HG02938 (cell line): ENCODE measurements at regions not wholly inside any gene's neighbourhood (a gene's known extent, or its start where the extent isn't known, plus 50 kb on each side); places are given as distances from the start of the nearest gene placed in this dataset.
"Not testable (repeated sequence)": the region's sequence is repeated elsewhere in the genome, so short reads cannot be mapped to it uniquely, and the experiment has no call there.

Experiments
- ATAC-seq: cut with Tn5 transposase; IDR thresholded peaks from one replicate; pipeline ENCODE4 v1.9.1; 2021; ENCODE audit warnings: mild to moderate bottlenecking, moderate library complexity; ENCODE audit not compliant: unreplicated experiment

DNA sequence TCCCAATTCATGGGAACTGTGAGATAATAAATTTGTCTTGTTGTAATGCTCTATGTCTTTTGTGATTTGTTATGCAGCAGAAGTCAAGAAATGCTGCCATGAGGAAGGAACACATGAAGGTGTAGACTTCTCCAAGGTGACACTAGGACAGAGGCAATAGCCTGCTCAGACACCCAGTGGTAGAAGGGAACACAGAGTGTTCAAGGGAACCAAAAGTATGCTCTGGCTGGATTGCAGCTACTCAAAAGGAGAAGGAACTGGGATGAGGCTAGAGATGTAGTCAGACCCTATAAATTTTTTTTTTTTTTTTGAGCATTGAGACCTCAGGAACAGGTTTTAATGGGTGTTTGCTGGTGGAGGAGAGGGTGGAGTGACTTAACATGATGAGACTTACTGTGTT lies 232.5 kb downstream of the PARP8 start:
- ATAC-seq: no peak

DNA sequence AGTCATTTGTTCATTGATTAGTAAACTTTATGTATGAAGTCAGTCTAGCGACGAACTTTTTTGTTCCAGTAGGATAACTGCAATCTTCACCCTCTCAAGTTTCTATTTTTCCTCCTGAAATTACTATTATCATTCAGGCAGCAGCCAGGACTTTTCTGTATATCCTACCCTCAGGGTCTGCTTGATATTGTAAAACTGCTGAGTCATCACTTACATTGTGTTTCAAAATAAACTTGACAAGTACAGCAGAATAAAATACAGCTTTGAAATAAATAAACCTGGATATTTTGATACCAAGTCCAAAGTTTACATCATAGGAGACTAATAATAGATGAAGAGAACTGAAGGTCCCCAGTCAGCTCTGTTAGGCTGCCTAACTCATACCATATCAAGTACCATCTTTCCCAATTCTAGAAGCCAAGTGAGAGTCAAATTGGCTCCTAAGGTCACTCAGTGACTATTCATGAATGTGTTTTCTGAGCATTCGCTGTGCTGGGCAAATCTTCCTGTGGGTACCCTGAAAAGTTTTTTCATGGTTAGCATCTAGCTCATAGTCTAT lies 234.6 kb downstream of the PARP8 start:
- ATAC-seq: no peak

DNA sequence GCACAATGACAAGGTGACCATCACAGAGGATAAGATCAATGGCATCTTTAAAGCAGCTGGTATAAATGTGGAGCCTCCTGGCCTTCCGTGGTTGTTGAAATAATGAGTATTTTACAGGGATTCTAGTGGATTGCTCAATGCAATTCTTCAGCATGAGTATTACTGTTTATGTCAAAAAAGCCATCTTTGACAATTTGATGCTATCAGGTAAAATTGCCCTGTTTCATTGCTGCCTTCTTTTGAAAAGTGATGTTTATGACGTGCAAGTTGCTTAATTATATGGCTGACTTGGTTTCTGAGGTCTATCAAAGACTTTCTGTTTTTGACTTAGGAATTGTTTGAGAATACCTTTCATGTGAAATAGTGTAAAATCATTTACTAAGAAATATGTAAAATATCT lies 237.2 kb downstream of the PARP8 start:
- ATAC-seq: no peak

DNA sequence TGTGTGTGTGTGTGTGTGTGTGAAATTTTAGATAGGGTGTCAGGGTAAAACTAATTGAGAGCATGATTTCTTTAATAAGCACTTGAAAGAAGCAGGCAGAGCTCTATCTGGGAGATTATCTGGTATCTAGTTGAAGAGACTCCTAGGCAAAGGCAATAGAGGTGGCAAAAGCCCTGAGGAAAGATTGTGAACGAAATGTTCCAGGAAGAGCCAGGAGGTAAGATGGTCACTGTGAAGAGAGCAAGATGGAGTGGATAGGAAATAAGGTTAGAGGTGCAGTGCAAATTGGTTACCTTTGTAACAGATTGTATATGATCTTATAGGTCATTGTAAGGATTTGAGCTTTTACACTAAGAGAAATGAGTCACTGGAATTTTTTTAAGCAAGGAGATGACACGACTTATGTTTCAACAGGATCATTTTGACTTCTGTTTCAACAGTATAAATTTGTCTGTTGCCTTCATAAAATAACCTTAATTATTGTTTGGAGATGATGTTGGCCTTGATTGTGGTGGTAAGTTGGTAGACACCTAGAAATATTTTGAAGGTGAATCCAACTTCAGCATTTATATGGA lies 239.6 kb downstream of the PARP8 start:
- ATAC-seq: no peak

DNA sequence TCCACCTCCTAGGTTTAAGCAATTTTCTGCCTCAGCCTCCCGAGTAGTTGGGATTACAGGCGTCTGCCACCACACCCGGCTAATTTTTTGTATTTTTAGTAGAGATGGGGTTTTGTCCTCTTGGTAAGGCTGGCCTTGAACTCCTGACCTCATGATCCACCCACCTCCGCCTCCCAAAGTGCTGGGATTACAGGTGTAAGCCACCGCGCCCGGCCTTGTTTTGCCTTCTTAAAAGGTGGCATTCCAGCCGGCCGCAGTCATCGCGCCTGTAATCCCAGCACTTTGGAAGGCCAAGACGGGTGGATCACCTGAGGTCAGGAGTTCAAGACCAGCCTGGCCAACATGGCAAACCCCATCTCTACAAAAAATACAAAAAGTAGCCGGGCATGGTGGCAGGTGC lies 253.7 kb downstream of the PARP8 start:
- ATAC-seq: not testable (repeated sequence)

DNA sequence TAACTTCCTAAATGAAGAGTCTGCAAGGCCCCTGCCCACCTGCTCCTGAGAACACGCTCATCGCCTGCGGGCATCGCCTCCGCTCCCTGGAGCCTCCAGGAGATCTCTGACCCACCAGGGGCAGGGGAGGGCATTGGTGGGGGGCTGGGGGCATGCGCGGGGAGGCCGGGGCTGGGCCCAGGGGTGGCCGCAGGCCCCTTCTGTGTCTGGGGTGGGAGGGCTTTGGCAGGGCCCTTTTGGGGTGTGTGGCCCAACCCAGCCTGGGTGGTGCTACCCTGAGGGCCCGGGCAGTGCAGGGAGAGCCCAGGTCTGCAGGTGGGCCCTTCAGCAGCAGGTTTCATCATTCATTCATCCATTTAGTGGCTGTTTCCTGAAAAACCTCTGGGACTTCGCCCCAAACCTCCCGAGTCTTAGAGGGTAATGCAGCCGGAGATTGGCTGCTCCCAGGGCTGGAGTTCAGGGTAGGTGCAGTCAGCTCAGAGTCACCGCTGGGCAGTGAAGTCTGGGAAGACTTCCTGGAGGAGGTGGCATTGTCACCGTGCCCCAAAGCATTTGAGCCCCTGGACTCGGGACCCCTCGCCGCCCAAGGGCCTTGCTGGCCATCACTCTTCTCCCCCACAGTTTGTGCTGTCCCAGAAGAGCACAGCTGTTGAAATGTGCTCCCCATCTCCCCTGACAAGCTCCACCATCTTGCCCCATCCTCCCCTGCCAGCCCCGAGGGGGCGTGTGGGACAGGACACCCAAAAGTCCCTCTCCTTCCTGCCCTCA lies 255.1 kb downstream of the PARP8 start:
- ATAC-seq: no peak

DNA sequence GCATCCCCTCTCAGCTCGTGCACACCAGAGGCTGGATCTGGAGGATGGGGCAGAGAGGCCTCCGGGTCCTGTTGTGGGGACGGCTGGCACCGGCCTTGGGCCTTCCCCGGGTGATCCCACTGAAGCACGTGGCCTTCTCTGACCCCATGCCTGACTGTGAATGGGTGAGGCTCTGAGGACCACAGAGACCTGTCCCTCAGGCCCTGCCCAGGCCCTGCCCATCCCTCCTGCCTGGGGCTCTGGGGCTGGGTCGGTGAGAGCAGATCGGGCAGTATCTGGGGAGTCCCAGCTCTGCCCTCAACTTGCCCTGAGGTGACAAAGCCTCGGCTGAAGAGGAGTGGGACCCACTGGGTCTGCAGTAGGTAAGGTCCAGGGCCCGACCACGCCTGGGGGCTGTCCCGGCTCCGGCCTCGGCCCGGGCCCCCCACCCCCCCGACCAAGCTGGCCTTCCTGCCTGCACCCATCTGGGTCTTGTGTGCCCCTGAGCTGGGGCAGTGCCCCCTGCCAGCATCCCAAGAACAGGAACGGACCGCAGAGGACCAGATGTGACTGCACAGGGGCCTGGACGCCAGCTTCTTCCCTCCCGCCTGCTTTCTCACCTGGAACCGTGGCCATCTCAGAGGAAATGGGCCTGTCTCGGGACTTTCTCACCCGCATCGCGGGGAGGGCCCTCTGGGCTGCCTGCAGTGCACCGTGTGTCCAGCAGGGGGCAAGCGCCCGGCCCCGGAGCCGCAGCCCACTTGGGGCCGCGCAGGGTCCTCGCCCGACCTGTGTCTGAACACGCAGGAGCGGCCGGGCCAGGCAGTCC lies 255.9 kb downstream of the PARP8 start:
- ATAC-seq: peak; percentile 84

DNA sequence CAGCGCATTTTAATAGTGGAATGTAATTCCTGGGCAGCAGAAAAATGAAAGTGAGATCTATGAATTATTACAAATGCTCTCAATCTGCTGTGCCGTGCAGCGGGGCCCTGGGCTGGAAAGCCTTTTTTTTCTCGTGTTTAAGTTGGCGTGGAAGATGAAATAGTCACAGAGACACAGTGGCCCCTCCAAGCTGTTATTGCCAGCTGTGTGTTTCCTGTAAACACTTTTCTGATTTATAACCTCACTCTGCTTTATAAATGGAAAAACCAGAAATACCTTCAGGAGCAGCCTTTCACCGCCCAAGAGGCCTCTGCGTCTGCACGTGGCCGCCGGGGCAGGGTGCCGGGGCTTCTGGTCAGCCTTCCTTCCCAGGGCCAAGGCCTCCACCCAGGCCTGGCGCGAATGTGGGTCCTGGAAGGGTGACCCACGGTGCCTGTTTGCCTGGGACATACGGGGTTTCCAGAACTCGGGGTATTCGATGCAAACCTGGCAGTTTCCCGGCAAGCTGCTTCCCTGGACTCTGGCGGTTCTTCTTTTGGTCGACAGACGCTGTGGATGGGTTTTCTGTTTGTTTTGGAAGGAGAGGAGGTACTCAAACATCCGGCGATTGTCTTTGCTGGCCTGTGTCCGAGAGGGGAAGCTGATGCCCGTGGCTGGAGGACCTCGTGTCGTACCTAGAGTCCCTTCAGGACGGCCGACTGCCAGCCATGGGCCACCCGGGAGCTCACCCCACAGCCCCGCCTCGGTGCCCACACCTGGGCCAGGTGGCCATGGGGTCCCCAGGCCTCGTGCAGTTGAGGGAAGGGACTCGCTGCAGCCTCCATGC lies 256.7 kb downstream of the PARP8 start:
- ATAC-seq: no peak

DNA sequence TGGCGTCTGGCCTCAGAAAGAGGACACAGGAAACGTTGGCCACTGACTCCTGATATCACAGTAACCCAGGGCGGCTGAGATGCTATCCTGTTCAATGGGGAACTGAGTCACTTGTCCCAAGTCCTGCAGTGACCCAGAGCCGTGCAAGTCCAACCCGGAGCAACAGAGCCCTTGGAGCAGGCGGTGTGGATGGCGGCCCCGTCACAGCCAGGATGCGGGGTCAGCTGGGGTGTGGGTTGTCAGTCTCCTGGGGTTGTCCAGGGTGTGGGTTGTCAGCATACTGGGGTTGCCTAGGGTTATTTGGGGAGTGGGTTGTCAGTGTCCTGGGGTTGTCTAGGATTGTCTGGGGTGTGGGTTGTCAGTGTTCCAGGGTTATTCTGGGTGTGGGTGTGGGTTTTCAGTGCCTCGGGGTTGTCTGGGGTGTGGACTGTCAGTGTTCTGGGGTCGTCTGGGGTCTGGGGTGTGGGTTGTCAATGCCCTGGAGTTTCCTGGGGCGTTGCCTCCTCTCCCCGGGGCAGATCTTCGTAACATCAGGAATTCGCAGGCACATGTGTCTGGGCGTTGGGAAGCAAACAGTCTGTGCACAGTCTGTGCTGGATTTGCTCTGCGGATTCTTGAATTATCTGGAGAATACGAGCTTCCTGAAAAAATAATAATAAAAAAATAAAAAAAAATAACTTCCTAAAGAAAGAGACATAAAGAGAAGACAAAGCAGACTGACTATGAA lies 257.5 kb downstream of the PARP8 start:
- ATAC-seq: no peak

DNA sequence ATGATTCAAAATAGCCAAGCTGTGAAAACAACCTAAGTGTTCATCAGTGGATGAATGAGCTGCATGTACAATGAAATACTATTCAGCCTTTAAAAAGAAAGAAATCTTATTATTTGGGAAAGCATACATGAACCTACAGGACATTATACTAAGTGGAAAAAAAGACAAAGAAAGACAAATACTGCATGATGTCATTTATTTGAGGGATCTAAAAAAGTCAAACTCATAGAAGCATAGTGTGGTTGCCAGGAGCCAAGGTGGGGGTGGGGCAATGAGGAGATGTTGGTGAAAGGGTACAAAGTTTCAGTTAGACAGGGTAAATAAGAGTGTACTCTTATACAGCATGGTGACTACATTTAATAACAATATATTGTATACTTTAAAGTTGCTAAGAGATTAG lies 261.5 kb downstream of the PARP8 start:
- no peak for ATAC-seq

DNA sequence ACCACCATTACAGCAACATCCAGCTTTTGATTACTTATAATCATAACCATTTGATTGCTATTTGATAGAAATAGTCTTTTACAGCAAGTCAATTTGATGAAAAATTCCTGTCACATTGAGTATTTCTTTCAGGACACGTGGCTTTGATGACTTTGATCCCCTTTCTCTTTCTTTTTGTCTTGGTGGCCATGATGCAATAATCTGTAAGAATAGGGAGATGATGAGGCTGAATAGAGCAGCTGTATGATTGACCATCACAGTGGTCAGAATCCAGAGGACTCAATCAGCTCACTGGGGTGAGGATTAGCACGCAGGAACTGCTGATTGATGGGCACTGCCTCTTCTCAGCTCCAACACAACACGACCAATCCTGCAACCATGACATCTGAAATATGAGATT lies 262.7 kb downstream of the PARP8 start:
- no peak for ATAC-seq

DNA sequence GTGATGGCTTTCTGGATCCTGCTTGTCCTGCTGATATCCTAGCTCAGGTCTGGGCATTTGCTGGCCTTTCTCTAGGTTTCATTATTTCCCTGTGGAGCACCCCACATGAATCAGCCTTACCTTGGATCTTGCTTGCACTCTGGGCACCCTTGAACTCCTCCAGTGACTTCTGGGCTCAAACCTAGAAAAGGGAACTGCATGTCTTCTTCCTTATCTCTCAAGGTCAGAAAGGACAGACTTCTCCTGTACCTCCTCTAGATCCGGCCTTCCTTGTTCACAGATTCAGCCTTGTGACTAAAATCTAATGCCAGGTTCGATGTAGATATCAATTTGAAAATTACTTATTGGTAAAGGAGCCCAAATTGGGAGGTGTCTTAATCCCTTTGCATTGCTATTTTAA lies 267.9 kb downstream of the PARP8 start:
- ATAC-seq: no peak

DNA sequence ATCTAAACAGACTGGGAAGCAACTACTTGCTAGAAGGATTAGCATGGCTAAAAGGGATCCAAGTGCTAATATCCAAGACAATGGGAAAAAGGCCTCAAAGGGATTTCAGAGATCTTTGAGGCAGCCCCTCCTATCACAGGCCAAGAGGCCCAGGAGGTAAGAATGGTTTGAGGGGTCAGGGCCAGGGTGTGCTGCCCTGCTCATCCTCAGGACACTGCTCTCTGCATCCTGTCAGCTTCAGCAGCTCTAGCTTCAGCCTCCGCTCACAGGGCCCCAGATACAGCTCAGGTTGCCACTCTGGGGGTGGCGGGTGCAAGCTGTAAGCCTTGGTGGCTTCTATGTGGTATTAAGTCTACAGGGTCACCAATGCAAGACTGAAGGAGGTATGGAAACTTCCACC lies 278.7 kb downstream of the PARP8 start:
- ATAC-seq: no peak

DNA sequence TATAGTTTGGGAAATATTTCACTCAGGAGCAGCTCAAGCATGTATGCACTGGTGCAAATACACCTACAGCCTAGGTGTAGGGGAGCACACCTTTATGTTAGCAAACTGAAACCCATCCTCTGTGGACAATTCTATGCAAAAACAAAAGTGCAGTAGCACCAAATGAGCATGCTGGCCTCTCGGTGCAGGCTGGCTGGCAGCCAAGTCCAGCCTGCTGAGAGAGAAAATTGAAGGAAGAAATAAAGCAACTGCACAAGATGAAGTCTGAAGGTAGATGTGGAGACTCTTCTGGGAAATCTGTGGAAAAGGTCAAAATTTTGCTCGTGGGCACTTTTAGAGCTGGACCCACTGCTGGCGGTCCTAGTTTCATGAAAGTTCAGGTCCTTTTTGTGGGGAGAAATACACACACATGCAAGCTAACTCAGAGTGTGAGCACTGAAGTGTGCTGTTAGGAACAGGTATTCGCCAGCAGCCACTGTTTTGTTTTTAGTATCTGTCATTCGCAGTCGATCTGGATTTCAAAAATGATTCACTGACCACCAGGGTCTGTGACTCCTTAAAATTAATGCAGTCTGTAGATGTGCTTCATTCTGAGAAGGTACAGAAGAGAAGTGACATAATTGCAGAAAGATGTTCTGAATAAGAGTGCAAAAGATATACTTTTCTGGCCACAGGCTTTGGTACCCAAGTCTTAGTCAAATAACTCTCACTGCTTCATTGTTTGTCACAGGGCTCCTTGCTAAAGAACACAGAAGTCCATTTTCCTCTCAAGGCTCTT lies 281.7 kb downstream of the PARP8 start:
- ATAC-seq: no peak

DNA sequence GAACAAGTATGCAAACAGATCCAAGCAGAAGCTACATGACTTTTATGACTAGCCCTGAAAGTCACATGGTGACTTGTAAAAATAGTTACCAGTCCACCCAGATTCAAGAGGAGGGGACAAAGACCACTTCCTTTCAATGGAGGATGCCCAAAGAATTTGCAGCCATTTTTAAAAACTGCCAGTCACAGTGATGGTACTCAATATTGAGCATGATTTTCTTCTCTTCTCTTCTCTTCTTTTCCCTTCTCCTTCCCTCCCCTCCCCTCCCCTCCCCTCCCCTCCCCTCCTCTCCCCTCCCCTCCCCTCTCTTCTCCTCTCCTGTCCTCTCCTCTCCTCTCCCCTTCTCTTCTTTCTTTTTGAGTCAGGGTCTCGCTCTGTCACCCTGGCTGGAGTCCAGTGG lies 286.9 kb downstream of the PARP8 start:
- ATAC-seq: no peak

DNA sequence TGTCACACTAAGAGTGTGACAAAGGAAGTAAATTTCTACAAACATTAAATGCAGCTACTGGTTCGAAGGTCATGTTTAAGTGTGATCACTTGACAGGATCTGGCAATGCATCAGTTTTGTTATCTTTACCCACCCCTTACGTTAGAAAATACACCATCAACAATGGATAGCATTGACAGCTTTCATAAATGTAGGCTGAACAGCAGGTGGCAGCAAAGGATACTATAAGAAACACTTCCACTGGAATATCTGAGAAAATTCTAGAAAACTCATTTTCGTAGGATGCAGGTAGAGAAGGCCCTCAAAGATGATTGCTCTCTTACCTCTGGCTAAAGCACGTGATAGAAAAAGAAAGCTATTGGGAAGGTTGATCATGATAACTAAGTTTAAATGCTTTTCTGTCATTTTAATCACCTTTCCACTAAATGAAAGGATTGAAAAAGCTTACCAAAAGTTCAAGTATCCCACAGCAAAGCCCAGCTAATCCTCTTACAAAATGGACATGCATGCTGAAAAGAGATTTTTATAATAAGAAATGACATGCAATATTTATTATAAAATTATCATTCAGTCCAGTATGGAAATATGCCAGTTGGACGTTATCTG lies 292.5 kb downstream of the PARP8 start:
- no peak for ATAC-seq

DNA sequence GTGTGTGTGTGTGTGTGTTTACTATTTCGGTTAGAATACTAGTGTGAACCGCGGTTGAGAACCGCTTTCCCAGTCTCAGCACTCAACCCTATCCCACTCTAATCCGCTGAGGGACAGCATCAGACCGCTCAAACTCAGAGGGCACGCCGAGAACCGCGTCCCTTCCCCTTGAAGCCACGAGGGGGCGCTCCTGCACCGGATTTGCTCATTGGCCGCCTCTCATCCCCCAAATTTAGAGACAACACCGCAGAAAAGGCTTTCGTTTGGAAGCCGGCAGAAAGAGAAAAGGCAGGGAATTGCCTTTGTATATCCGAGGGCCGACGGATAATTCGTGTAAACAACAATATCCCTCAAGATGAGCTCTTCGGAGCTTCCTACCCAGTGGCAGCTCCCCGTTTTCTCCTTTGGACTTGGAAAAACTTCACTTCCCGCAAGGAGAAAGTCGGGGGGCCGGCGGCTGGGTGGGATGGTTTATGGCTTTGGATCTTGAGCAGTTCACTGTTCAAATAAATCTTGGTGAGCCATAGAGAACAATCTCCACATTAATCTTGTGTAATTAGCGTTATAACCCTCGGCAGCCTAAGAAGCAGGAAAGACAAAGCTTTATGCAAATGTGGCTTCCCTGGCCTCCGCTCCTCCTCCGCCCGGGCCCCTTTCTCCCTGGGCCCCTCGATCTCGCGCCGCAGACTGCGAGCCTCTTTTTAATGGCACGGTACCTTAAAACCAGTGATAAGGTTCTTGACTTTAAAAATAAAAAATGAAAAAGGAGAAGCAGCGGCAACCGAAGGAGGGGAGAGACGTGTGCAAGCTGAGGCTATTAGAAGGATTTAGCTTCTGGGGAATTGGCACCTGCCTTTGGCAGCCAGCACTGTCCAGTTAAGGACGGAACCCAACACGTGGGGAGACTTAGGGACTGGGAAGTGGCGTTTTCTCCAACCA lies 296.8 kb downstream of the PARP8 start:
- peak; percentile 85 for ATAC-seq
